ENCODE measurements at regions not wholly inside any gene's neighbourhood (a gene's known extent, or its start where the extent isn't known, plus 50 kb on each side); places are given as distances from the start of the nearest gene placed in this dataset.

- Histone ChIP-seq H4K20me1 (ENCODE audit: control insufficient read depth, insufficient read depth, low read depth, low read length) (no peaks in the 10 kb centered on the region), H3K9me2 (replicated peaks; ENCODE audit: control insufficient read depth, low read length) (no peaks in the 10 kb centered on the region), H3F3A (ENCODE audit: control insufficient read depth, insufficient read depth) (no peaks in the 10 kb centered on the region), H3K4me2 (ENCODE audit: low read length) (no peak overlapping the region), H3K27me3 (ENCODE audit: control insufficient read depth, low read length) (no peaks in the 10 kb centered on the region), H3K79me2 (ENCODE audit: control insufficient read depth, low read length) (no peaks in the 10 kb centered on the region), H3K4me3 (ENCODE audit: low read length) (no peak overlapping the region), H3K27ac (ENCODE audit: low read depth, low read length) (no peak overlapping the region), H3K9me3 (ENCODE audit: control insufficient read depth, insufficient read depth, low read length) (no peaks in the 10 kb centered on the region), H3K4me1 (ENCODE audit: control insufficient read depth, low read length) (no peaks in the 10 kb centered on the region), H3K36me3 (ENCODE audit: control insufficient read depth, low read length) (no peaks in the 10 kb centered on the region)
- TF ChIP-seq CTCF (IDR thresholded peaks at IDR 0.05; ENCODE audit: low read depth, low read length, poor library complexity, severe bottlenecking), result no peak
- TF ChIP-seq EZH2phosphoT487 (IDR thresholded peaks at IDR 0.05; ENCODE audit: borderline replicate concordance, low read length), result no peak
Observed at GRCh38 chr15:85937661-85938060, 142.0 kb upstream of the AGBL1 start.

- Histone ChIP-seq H4K20me1 (ENCODE audit: control insufficient read depth, insufficient read depth, low read depth, low read length) (no peaks in the 10 kb centered on the region), H3K4me2 (ENCODE audit: low read length) (no peak overlapping the region), H3K9me2 (replicated peaks; ENCODE audit: control insufficient read depth, low read length) (no peaks in the 10 kb centered on the region), H3K27me3 (ENCODE audit: control insufficient read depth, low read length) (no peaks in the 10 kb centered on the region), H3K4me3 (ENCODE audit: low read length) (no peak overlapping the region), H3K4me1 (ENCODE audit: control insufficient read depth, low read length) (no peaks in the 10 kb centered on the region), H3K9me3 (ENCODE audit: control insufficient read depth, insufficient read depth, low read length) (no peaks in the 10 kb centered on the region), H3K27ac (ENCODE audit: low read depth, low read length) (no peak overlapping the region), H3K36me3 (ENCODE audit: control insufficient read depth, low read length) (no peaks in the 10 kb centered on the region), H3F3A (ENCODE audit: control insufficient read depth, insufficient read depth) (no peaks in the 10 kb centered on the region), H3K79me2 (ENCODE audit: control insufficient read depth, low read length) (no peaks in the 10 kb centered on the region)
- TF ChIP-seq CTCF (IDR thresholded peaks at IDR 0.05; ENCODE audit: low read depth, low read length, poor library complexity, severe bottlenecking) (no peak), EZH2phosphoT487 (IDR thresholded peaks at IDR 0.05; ENCODE audit: borderline replicate concordance, low read length) (no peak)
Observed at GRCh38 chr15:85941186-85941855, 138.3 kb upstream of the AGBL1 start.

- Histone ChIP-seq H3K9me2 (replicated peaks; ENCODE audit: control insufficient read depth, low read length) (no peaks in the 10 kb centered on the region), H3K4me2 (ENCODE audit: low read length) (no peak overlapping the region), H4K20me1 (ENCODE audit: control insufficient read depth, insufficient read depth, low read depth, low read length) (no peaks in the 10 kb centered on the region), H3K27ac (ENCODE audit: low read depth, low read length) (no peak overlapping the region), H3K27me3 (ENCODE audit: control insufficient read depth, low read length) (no peaks in the 10 kb centered on the region), H3K4me3 (ENCODE audit: low read length) (no peak overlapping the region), H3F3A (ENCODE audit: control insufficient read depth, insufficient read depth) (no peaks in the 10 kb centered on the region), H3K9me3 (ENCODE audit: control insufficient read depth, insufficient read depth, low read length) (no peaks in the 10 kb centered on the region), H3K36me3 (ENCODE audit: control insufficient read depth, low read length) (no peaks in the 10 kb centered on the region), H3K4me1 (ENCODE audit: control insufficient read depth, low read length) (no peaks in the 10 kb centered on the region), H3K79me2 (ENCODE audit: control insufficient read depth, low read length) (no peaks in the 10 kb centered on the region)
- TF ChIP-seq CTCF (IDR thresholded peaks at IDR 0.05; ENCODE audit: low read depth, low read length, poor library complexity, severe bottlenecking), result no peak
- no peak for TF ChIP-seq EZH2phosphoT487 (IDR thresholded peaks at IDR 0.05; ENCODE audit: borderline replicate concordance, low read length)
Observed at GRCh38 chr15:85942632-85943031, 137.0 kb upstream of the AGBL1 start.
